ENCODE measurements at regions not wholly inside any gene's neighbourhood (a gene's known extent, or its start where the extent isn't known, plus 50 kb on each side); places are given as distances from the start of the nearest gene placed in this dataset.

- no peak for DNase-seq
Observed at GRCh38 chr10:29035721-29036120, 253.1 kb upstream of the LYZL1 start.

GRCh38 chr10:29037348-29038113 is 251.3 kb upstream of the LYZL1 start:
- no peak for DNase-seq

DNA sequence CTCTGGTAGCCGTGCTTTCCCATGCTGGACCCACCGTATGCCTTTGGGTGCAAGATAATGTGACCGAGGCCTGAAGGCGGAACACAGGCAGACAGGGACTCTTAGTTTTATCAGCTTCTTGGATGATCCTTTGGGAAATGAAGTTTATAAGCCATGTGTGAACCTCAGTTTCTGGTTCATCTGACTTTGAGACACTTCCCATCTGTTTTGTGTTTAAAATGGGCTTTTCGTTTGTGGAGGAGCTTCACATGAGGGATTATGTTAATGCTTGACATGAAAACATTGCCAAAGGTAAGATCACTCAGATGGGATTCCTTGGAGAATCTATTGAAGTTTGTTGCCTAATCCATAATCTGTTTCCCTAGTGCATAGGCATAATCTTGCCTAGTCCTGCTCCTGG is 249.8 kb upstream of the LYZL1 start:
- DNase-seq: no peak

DNA sequence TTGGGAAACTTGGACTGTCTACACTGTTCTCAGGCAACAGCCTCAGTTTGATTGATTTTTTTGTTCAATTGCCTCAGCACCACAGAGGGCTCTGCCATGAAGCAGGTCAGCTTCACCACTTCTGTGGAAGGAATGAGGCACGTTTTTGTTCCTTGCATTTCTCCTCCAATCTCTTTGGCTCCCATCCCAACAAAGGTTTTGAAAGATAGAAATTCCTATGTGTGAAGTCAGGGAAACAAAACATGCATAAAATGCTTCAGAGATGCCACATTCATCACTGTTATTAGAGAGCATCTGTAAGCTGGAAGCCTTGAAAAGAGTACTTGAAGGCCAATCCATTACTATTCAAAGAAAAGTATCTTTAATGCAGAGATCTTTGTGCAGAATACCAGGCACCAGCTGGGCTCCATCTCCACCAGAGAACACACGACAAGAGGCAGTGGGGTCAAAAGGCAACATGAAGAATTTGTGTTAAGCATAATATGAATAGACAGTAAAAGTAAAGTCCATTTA is 249.1 kb upstream of the LYZL1 start:
- no peak for DNase-seq

GRCh38 chr10:29041616-29042015 is 247.3 kb upstream of the LYZL1 start:
- DNase-seq: no peak

GRCh38 chr10:29048506-29048905 is 240.4 kb upstream of the LYZL1 start:
- DNase-seq: no peak

DNA sequence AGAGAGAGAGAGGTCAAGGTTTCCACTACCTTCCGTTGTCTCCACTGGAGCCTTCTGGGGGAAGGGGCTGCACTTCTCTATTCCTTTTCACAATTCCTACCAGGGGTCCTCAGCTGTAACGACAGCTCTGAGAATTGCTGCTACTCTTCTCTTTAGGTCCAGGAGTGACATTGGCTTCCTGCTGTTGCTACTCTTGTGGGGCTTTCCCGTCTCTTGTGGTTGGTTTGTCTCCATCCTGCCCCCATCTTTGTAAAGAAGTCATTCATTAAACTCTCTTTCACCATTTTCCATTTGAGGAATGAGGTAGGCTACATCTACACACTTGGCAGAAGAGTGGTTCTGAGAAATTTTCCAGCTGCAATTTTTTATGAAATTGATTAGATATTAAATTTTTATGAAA is 238.8 kb upstream of the LYZL1 start:
- DNase-seq: no peak

DNA sequence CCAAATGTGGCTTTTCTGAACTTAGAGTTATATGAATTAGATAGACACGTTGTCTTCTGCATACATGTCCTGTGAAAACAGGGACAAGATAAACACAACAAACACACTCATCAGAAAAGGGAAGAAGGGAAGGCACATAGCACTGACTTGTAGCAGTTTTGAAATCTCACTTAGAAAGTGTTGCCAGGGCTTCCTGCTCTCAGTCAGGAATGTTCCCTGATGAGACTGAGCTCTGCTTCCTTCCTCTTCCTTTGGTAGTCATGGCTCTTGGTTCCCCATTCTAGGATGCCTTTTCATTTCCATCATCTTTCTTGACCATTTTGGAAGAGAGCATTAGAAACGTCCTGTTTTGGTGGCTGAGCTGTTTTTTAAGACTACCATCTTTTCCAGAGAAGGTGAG is 233.8 kb upstream of the LYZL1 start:
- DNase-seq: no peak

GRCh38 chr10:29056729-29057128 is 232.1 kb upstream of the LYZL1 start:
- no peak for DNase-seq

GRCh38 chr10:29057822-29058331 is 231.0 kb upstream of the LYZL1 start:
- no peak for DNase-seq

- no peak for DNase-seq
Observed at GRCh38 chr10:29063806-29064644, 224.8 kb upstream of the LYZL1 start.

DNA sequence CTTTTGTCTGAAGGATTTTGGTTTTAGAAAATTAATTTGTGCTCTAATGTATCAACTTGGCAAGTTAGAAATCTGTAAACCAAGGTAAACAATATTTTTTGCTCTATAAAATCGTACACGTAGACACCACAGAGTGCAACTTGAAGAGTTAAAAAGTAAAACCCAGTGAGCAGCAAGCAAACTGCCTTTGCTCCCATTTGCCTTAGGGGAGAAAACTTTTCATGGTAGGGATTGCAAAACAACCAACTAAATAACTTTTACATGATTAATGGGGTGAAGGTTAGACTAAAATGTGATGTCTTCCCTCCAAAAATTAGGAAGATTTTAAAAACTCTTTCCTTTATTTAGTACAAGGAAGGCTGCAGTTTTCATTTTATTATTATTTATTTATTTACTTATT is 224.2 kb upstream of the LYZL1 start:
- no peak for DNase-seq

- no peak for DNase-seq
Observed at GRCh38 chr10:29067161-29067560, 221.7 kb upstream of the LYZL1 start.

- no peak for DNase-seq
Observed at GRCh38 chr10:29067628-29068027, 221.2 kb upstream of the LYZL1 start.

DNA sequence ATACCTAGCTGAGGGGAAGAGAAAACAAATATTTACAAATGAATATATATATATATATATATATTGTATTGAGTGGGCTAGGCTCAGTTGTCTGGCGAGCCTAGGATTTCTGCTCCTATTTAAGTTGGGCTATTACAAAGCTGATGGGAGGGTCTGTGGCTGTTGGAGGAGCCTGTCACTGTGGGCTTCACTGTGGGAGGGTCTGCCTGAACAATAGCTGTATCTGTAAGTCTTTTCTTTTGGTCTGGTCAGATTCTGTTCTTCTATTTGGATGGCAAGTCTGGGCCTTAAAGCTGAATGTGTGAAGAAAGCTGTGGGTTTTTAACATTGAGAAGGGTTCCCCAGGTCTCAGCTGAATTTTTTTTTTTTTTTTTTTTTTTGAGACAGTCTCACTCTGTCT is 220.6 kb upstream of the LYZL1 start:
- DNase-seq: no peak

DNA sequence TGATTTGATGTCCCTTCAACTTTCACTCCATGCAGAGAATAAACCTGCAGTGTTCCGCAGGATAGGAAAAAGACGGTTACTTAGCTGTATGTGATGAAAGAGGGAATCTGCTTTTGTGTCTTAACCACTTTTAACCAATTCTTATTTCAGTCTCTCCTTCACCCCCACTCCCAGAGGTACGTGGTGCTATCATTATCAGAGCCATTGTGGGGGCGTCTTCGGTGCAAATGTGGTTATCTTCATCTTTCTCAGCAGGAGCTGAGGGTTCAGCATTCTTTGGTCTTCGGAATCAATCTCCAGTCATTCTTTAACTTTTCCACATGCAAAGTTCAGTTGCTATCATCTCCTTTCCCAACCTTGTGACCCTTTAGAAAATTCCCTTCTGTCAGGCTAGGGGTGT is 219.9 kb upstream of the LYZL1 start:
- DNase-seq: no peak

DNA sequence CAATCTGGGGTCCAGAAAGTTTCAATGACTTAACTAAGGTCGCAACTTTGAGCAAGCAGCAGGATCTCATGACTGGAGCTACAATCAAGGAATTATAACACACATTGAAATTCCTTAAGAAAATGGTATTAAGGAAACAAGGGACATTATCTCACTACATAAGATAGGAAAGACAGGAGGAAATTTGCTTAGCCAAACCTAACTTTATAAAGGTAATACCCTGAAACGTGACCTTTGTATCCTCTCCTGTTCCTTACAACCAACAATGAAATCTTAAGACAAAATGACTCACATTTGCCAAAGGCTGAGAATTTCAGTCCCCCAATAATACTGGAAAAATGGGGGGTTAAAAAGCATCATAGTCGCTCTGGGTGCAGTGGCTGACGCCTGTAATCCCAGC is 218.9 kb upstream of the LYZL1 start:
- no peak for DNase-seq

GRCh38 chr10:29078919-29079318 is 210.0 kb upstream of the LYZL1 start:
- no peak for DNase-seq

- no peak for DNase-seq
Observed at GRCh38 chr10:29081231-29081630, 207.6 kb upstream of the LYZL1 start.

- DNase-seq: no peak
Observed at GRCh38 chr10:29081951-29082685, 206.8 kb upstream of the LYZL1 start.

DNA sequence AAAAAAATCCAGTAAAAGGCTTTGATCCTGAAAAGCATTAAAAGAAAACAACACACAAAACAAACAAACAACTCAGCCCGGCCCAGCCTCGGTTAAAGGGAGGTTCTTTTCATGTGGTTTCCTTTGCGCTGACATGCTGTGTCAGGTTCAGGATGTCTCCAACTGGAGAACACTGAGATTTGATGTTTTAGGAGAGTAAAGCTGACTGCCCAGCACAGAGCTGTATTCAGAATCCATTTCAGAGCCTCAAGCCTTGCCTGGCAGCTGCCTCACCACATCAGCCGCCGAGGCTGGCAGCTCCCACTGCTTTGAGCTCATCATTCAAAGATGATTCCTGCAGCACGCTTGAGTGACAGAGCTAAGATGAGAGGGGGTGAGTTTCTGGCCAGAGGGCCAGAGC is 205.8 kb upstream of the LYZL1 start:
- no peak for DNase-seq

GRCh38 chr10:29084681-29085307 is 204.1 kb upstream of the LYZL1 start:
- DNase-seq: no peak

DNA sequence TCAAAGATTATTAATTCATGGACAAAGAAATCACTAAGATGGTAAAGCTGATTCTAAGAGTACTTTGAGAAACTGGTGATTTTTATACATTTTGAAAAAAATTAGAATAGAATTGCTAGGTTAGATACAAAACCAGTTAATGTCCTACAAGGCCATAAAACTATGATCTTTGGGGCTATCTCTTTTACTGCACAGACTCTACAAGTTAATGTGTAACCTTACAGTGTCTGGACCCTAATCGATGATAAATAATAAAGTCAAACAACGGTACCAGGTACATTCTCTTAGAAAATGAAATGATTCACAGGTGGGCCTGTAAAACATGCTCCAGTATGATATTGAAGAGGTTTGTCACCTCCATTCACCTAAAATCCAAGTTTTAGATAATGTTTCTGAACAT is 199.8 kb upstream of the LYZL1 start:
- no peak for DNase-seq
